ENCODE measurements at regions not wholly inside any gene's neighbourhood (a gene's known extent, or its start where the extent isn't known, plus 50 kb on each side); places are given as distances from the start of the nearest gene placed in this dataset.

DNA sequence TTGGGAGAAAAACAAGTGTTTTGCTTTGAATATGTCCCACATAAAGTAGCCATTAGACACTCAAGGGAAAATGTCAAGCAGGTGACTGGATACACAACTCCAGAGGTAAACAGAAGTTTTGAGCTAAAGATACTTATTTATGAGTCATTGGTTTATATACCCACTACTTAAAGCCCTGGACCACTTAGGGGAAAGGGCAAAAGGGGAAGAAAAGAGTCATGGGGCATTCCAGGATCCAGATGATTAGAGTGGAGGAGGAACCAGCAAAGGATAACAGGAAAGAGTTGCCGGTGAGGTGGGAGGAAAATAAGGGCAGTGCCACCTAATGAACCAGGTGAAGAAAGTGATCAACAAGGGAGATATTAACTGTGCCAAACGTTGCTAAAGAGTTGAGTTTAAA is 254.2 kb upstream of the NR4A3 start:
- H3K23ac ChIP-seq (ENCODE audit: insufficient read length, low read depth, low read length) = no peak overlapping the region
- TF ChIP-seq, protein P1, sequence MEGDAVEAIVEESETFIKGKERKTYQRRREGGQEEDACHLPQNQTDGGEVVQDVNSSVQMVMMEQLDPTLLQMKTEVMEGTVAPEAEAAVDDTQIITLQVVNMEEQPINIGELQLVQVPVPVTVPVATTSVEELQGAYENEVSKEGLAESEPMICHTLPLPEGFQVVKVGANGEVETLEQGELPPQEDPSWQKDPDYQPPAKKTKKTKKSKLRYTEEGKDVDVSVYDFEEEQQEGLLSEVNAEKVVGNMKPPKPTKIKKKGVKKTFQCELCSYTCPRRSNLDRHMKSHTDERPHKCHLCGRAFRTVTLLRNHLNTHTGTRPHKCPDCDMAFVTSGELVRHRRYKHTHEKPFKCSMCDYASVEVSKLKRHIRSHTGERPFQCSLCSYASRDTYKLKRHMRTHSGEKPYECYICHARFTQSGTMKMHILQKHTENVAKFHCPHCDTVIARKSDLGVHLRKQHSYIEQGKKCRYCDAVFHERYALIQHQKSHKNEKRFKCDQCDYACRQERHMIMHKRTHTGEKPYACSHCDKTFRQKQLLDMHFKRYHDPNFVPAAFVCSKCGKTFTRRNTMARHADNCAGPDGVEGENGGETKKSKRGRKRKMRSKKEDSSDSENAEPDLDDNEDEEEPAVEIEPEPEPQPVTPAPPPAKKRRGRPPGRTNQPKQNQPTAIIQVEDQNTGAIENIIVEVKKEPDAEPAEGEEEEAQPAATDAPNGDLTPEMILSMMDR (conservative IDR thresholded peaks at IDR 0.05) = no peak
- no peak overlapping the region for H4K5ac ChIP-seq (ENCODE audit: insufficient read length, low read depth, low read length)
- H2BK15ac ChIP-seq (ENCODE audit: low read depth, low read length) = no peak overlapping the region
- H3K4ac ChIP-seq (ENCODE audit: low read depth, low read length) = no peak overlapping the region
- H3K56ac ChIP-seq (ENCODE audit: insufficient read length, low read depth, low read length) = no peak overlapping the region
- no peaks in the 10 kb centered on the region for H3K27me3 ChIP-seq (ENCODE audit: insufficient read depth, low read length)
- peaks cover 5% of the 10 kb centered on the region; the same call in 1 of the 2 replicates for H3K27me3 Mint-ChIP-seq (ENCODE audit: low read depth)
- peaks cover 0 to 5% of the 10 kb centered on the region in 2 experiments; a peak in 1 of 4 replicates for H3K4me1 Mint-ChIP-seq
- no peaks in the 10 kb centered on the region for H3K4me1 ChIP-seq (ENCODE audit: insufficient read depth, low read length)
- no peak overlapping the region for H2BK20ac ChIP-seq (ENCODE audit: low read depth, low read length, poor library complexity, severe bottlenecking)
- no peak overlapping the region for H2BK5ac ChIP-seq (ENCODE audit: insufficient read length, low read length)
- H3K79me1 ChIP-seq (ENCODE audit: insufficient read depth, low read depth, low read length, poor library complexity, severe bottlenecking) = no peaks in the 10 kb centered on the region
- no peaks in the 10 kb centered on the region for H3K9me3 ChIP-seq (ENCODE audit: control insufficient read depth, low read depth, low read length)
- no peak overlapping the region for H3K4me3 Mint-ChIP-seq
- H2BK120ac ChIP-seq (ENCODE audit: low read depth, low read length, poor library complexity, severe bottlenecking) = no peak overlapping the region
- H4K91ac ChIP-seq (ENCODE audit: insufficient read length, low read depth, low read length) = no peak overlapping the region
- no peak overlapping the region for H2AK5ac ChIP-seq (ENCODE audit: insufficient read length, low read length)
- no peak overlapping the region for H3K27ac Mint-ChIP-seq
- H3K23me2 ChIP-seq (ENCODE audit: insufficient read length, low read depth, low read length, poor library complexity, severe bottlenecking) = no peaks in the 10 kb centered on the region
- H4K8ac ChIP-seq (replicated peaks; ENCODE audit: insufficient read length, low read depth, low read length) = no peak overlapping the region
- H3K14ac ChIP-seq (ENCODE audit: insufficient read depth, low read length) = no peak overlapping the region
- no peak overlapping the region for H3K4me2 ChIP-seq (ENCODE audit: insufficient read depth, insufficient read length, low read length)
- no peaks in the 10 kb centered on the region for H3K79me2 ChIP-seq (ENCODE audit: insufficient read depth, low read length)
- no peaks in the 10 kb centered on the region for H3K9me3 Mint-ChIP-seq
- no peaks in the 10 kb centered on the region; a peak in 1 of 7 replicates for H3K36me3 Mint-ChIP-seq (ENCODE audit: insufficient read depth in 1 of 3, low read depth in 3 of 3)
- no peak overlapping the region for H2AFZ ChIP-seq (ENCODE audit: low read length)
- H3K27ac ChIP-seq (ENCODE audit: insufficient read length, low read depth, low read length) = no peak overlapping the region
- H2BK12ac ChIP-seq (ENCODE audit: insufficient read length, low read depth, low read length) = no peak overlapping the region
- no peak overlapping the region for H3K18ac ChIP-seq (ENCODE audit: insufficient read length, low read depth, low read length)
- H3K9ac ChIP-seq (ENCODE audit: extremely low read depth, insufficient read length, low read length) = no peak overlapping the region
- no peak overlapping the region for H3T11ph ChIP-seq (ENCODE audit: low read length)
- no peak for DNase-seq
- no peaks in the 10 kb centered on the region for H4K20me1 ChIP-seq (ENCODE audit: control insufficient read depth, insufficient read depth, insufficient read length)
- WGBS (ENCODE audit: extremely low coverage, insufficient read length, low lambda C conversion rate) = no CpG with 5 or more reads among the region's 2 CpGs
